T-helper 17 cell (primary cell): ENCODE measurements at regions not wholly inside any gene's neighbourhood (a gene's known extent, or its start where the extent isn't known, plus 50 kb on each side); places are given as distances from the start of the nearest gene placed in this dataset.
"Not testable (repeated sequence)": the region's sequence is repeated elsewhere in the genome, so short reads cannot be mapped to it uniquely, and the experiment has no call there.

ENCODE experiments used
- ATAC-seq: fragments of 150-1000 bp; cut with Tn5 transposase; 2 replicates; pipeline ENCODE4 v1.10.0; 2021; ENCODE audit warnings: mild to moderate bottlenecking, moderate library complexity
- DNase-seq, 3 donors: peaks; one replicate each; pipeline versions ENCODE4 v3.0.0 to v3.0.0-alpha.2; 2020 to 2021
- H3K9me3 ChIP-seq: one replicate; pipeline ENCODE4 v1.7.0; 2013; ENCODE audit warnings: low read length, mild to moderate bottlenecking; ENCODE audit not compliant: control insufficient read depth, poor library complexity, severe bottlenecking
- H3K27ac Mint-ChIP-seq: one replicate; pipeline ENCODE4 v1.8.0; 2022; ENCODE audit warnings: mild to moderate bottlenecking, moderate library complexity, mixed read lengths
- H3K27me3 Mint-ChIP-seq: one replicate; pipeline ENCODE4 v1.8.0; 2022; ENCODE audit warnings: mixed read lengths
- H3K36me3 Mint-ChIP-seq: one replicate; pipeline ENCODE4 v1.8.0; 2022; ENCODE audit warnings: low read depth, mixed read lengths
- H3K4me1 Mint-ChIP-seq: one replicate; pipeline ENCODE4 v1.8.0; 2022; ENCODE audit warnings: mild to moderate bottlenecking, mixed read lengths
- H3K4me3 Mint-ChIP-seq: one replicate; pipeline ENCODE4 v1.8.0; 2022; ENCODE audit warnings: mild to moderate bottlenecking, moderate library complexity, mixed read lengths

GRCh38 chr6:4264081-4264480 is 128.7 kb upstream of the ECI2 start:
- H3K9me3 ChIP-seq = no peaks in the 10 kb centered on the region
- Mint-ChIP-seq H3K36me3 (no peaks in the 10 kb centered on the region), H3K27me3 (peaks cover 30% of the 10 kb centered on the region), H3K4me1 (no peaks in the 10 kb centered on the region), H3K4me3 (no peak overlapping the region), H3K27ac (no peak overlapping the region)
- DNase-seq = no peak
- no peak for ATAC-seq

- Mint-ChIP-seq H3K27ac (no peak overlapping the region), H3K4me3 (no peak overlapping the region), H3K4me1 (no peaks in the 10 kb centered on the region), H3K27me3 (peaks cover 30% of the 10 kb centered on the region), H3K36me3 (no peaks in the 10 kb centered on the region)
- ATAC-seq (no peak), DNase-seq (no peak)
- no peaks in the 10 kb centered on the region for H3K9me3 ChIP-seq
Measured at GRCh38 chr6:4262526-4262925, 127.2 kb upstream of the ECI2 start.

GRCh38 chr6:4259391-4259790 is 124.0 kb upstream of the ECI2 start:
- Mint-ChIP-seq H3K27me3 (peaks cover 12% of the 10 kb centered on the region), H3K4me1 (no peaks in the 10 kb centered on the region), H3K4me3 (no peak overlapping the region), H3K27ac (no peak overlapping the region), H3K36me3 (no peaks in the 10 kb centered on the region)
- ATAC-seq = no peak
- DNase-seq = no peak
- no peaks in the 10 kb centered on the region for H3K9me3 ChIP-seq

DNA sequence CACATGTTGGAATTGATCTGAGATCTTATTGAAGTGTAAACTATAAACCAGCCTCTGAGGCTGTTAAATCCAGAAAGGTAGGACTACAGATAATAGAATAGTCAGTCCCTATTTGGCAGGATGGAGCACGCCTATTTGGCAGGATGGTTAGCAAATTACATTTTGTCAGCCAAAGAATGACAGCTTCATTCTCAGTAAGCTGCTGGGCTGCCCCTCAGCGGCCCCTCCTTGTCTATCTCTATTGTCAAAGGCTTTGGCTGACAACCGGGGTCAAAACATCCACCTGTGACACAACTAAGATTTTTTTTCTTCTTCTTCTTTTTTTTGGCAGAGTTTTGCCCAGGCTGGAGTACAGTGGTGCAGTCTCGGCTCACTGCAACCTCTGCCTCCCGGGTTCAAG is 123.4 kb upstream of the ECI2 start:
- H3K4me3 Mint-ChIP-seq = no peak overlapping the region
- H3K9me3 ChIP-seq = no peaks in the 10 kb centered on the region
- ATAC-seq = no peak
- no peak overlapping the region for H3K27ac Mint-ChIP-seq
- no peak for DNase-seq
- peaks cover 12% of the 10 kb centered on the region for H3K27me3 Mint-ChIP-seq
- no peaks in the 10 kb centered on the region for H3K4me1 Mint-ChIP-seq
- peaks cover 2% of the 10 kb centered on the region for H3K36me3 Mint-ChIP-seq

- Mint-ChIP-seq H3K4me1 (no peaks in the 10 kb centered on the region), H3K4me3 (no peak overlapping the region), H3K27me3 (peaks cover 12% of the 10 kb centered on the region), H3K36me3 (peaks cover 2% of the 10 kb centered on the region), H3K27ac (no peak overlapping the region)
- DNase-seq (no peak), ATAC-seq (no peak)
- no peaks in the 10 kb centered on the region for H3K9me3 ChIP-seq
Measured at GRCh38 chr6:4256969-4257368, 121.6 kb upstream of the ECI2 start.

DNA sequence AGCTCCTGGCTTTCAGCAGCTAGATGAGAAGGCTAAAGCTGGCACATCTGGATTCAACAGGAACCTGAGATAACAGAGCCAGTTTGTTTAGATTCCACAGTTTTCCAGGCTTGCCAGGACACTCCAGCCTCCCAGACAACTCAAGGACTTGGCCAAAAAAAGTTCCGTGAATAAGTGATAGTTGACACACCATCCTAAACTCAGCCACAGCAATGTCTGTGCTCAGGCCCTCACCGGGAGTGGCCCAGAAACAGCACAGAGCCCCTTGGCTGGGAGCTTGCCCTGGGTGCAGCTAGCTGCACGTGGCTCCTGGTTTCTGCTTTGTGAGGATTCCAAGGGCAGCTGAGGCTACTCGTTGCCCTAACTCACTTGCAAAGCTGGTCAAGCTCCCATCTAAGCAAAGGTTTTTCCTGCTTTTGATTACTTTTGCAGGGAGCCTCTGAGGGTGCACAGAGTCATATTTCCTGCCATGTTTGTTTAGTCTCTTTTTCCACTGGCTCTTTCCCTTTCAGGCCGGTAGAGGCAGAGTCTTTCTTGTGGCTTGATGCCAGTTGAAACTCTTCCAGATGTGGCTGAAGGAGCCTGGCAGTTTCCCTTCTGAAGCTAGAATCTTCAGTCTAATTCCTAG is 118.3 kb upstream of the ECI2 start:
- Mint-ChIP-seq H3K4me1 (no peaks in the 10 kb centered on the region), H3K4me3 (no peak overlapping the region), H3K36me3 (peaks cover 2% of the 10 kb centered on the region), H3K27me3 (peaks cover 10% of the 10 kb centered on the region), H3K27ac (no peak overlapping the region)
- no peaks in the 10 kb centered on the region for H3K9me3 ChIP-seq
- ATAC-seq (no peak), DNase-seq (no peak)

- not testable (repeated sequence) for DNase-seq, H3K4me3 Mint-ChIP-seq, H3K27ac Mint-ChIP-seq, H3K9me3 ChIP-seq, H3K36me3 Mint-ChIP-seq, ATAC-seq, H3K4me1 Mint-ChIP-seq
- H3K27me3 Mint-ChIP-seq = peaks cover 10% of the 10 kb centered on the region
Measured at GRCh38 chr6:4252445-4252844, 117.1 kb upstream of the ECI2 start.

GRCh38 chr6:4250645-4251044 is 115.3 kb upstream of the ECI2 start:
- ATAC-seq (no peak), DNase-seq (no peak)
- H3K4me1 Mint-ChIP-seq = no peaks in the 10 kb centered on the region
- H3K4me3 Mint-ChIP-seq = no peak overlapping the region
- no peak overlapping the region for H3K27ac Mint-ChIP-seq
- no peaks in the 10 kb centered on the region for H3K9me3 ChIP-seq
- peaks cover 2% of the 10 kb centered on the region for H3K36me3 Mint-ChIP-seq
- peaks cover 10% of the 10 kb centered on the region for H3K27me3 Mint-ChIP-seq

- not testable (repeated sequence) for H3K9me3 ChIP-seq, H3K4me3 Mint-ChIP-seq, H3K27ac Mint-ChIP-seq, ATAC-seq, H3K27me3 Mint-ChIP-seq, H3K4me1 Mint-ChIP-seq, DNase-seq, H3K36me3 Mint-ChIP-seq
Measured at GRCh38 chr6:4243832-4244231, 108.5 kb upstream of the ECI2 start.

DNA sequence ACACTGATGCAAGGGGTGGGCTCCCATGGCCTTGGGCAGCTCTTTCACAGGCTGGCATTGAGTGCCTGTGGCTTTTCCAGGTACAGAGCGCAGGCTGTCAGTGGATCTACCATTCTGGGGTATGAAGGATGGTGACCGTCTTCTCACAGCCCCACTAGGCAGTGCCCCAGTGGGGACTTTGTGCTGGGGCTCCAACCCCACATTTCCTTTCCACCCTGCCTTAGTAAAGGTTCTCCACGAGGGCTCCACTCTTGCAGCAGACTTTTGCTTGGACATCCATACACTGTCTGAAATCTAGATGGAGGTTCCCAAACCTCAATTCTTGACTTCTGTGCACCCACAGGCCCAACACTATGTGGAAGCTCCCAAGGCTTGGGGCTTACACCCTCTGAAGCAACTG is 107.9 kb upstream of the ECI2 start:
- ATAC-seq (no peak), DNase-seq (no peak)
- no peaks in the 10 kb centered on the region for H3K9me3 ChIP-seq
- no peaks in the 10 kb centered on the region for H3K27me3 Mint-ChIP-seq
- H3K4me3 Mint-ChIP-seq = no peak overlapping the region
- no peaks in the 10 kb centered on the region for H3K4me1 Mint-ChIP-seq
- H3K36me3 Mint-ChIP-seq = no peaks in the 10 kb centered on the region
- H3K27ac Mint-ChIP-seq = no peak overlapping the region

DNA sequence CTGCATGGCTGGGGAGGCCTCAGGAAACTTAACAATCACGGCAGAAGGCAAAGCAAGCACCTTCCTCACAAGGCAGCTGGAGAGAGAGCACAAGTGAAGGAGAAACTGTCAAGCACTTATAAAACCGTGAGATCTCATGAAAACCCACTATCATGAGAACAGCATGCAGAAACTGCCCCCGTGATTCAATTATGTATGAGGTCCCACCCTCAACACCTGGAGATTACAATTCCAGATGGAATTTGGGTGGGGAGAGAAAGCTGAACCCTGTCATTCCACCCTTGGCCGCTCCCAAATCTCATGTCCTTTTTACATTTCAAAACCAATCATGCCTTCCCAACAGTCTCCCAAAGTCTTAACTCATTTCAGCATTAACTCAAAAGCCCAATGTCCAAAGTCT is 107.2 kb upstream of the ECI2 start:
- DNase-seq (no peak), ATAC-seq (no peak)
- no peaks in the 10 kb centered on the region for H3K36me3 Mint-ChIP-seq
- H3K27ac Mint-ChIP-seq = no peak overlapping the region
- H3K9me3 ChIP-seq = no peaks in the 10 kb centered on the region
- H3K27me3 Mint-ChIP-seq = no peaks in the 10 kb centered on the region
- no peaks in the 10 kb centered on the region for H3K4me1 Mint-ChIP-seq
- H3K4me3 Mint-ChIP-seq = no peak overlapping the region

DNA sequence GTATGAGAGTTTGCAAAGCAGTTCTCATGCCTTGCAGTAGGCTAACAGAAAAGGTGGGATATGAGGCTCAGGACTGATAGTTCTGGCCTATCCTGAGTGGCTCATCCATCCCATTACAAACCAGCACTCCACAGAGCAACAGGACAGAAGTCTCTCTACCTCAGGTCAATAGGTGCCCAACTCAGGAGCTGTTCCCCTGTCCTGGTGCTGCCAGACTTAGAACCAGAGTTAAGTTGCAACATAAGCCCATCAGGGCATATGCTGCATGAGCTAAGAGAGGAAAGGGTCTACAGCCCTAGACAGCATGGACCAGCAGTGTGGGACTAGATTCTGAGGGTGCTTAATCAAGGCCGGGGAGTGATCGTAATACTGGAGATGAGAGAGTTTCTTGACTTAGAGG is 104.8 kb upstream of the ECI2 start:
- no peaks in the 10 kb centered on the region for H3K27me3 Mint-ChIP-seq
- H3K9me3 ChIP-seq = no peaks in the 10 kb centered on the region
- no peaks in the 10 kb centered on the region for H3K4me1 Mint-ChIP-seq
- H3K27ac Mint-ChIP-seq = no peak overlapping the region
- no peak overlapping the region for H3K4me3 Mint-ChIP-seq
- no peak for DNase-seq
- no peaks in the 10 kb centered on the region for H3K36me3 Mint-ChIP-seq
- no peak for ATAC-seq

DNA sequence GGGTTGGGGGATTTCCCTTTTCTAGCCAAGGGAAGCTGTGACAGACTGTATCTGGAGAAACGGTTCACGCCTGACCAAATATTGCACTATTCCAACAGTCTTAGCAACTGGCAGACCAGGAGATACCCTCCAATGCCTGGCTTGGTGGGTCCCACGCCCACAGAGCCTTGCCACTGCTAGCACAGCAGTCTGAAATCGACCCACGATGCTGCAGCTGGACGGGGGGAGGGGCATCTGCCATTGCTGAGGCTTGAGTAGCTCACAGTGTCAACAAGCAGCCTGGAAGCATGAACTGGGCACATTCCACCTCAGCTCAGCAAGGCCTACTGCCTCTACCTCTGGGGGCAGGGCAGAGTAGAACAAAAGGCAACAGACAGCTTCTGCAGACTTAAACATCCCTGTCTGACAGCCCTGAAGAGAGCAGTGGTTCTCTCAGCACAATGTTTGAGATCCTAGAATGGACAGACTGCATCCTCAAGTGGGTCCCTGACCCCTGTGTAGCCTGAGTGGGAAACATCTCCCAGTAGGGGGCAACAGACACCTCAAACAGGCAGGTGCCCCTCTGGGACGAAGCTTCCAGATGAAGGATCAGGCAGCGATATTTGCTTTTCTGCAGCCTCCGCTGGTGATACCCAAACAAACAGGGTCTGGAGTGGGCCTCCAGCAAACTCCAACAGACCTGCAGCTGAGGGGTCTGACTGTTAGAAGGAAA is 89.9 kb upstream of the ECI2 start:
- H3K27me3 Mint-ChIP-seq = peaks cover 6% of the 10 kb centered on the region
- no peak overlapping the region for H3K4me3 Mint-ChIP-seq
- no peaks in the 10 kb centered on the region for H3K4me1 Mint-ChIP-seq
- no peak overlapping the region for H3K27ac Mint-ChIP-seq
- peaks cover 4% of the 10 kb centered on the region for H3K36me3 Mint-ChIP-seq
- ATAC-seq (no peak), DNase-seq (no peak)
- H3K9me3 ChIP-seq = peaks cover 4% of the 10 kb centered on the region
